OCI-LY1 (cell line): ENCODE measurements at regions not wholly inside any gene's neighbourhood (a gene's known extent, or its start where the extent isn't known, plus 50 kb on each side); places are given as distances from the start of the nearest gene placed in this dataset.

ENCODE experiments used
- H2AFZ ChIP-seq: fragments of 200-600 bp; sonication (generic), shearing (Covaris generic); 2 replicates; pipeline ENCODE4 v1.6.0; 2014; ENCODE audit warnings: antibody characterized with exemption, mild to moderate bottlenecking, low read length
- H3F3A ChIP-seq: fragments of 200-600 bp; sonication (generic), shearing (Covaris generic); 2 replicates; pipeline ENCODE4 v1.6.0; 2014; ENCODE audit warnings: mild to moderate bottlenecking, antibody characterized with exemption, low read length, moderate library complexity; ENCODE audit not compliant: insufficient read depth
- H3K27ac ChIP-seq: fragments of 200-600 bp; sonication (generic); 2 replicates; pipeline ENCODE4 v1.5.1; 2014; ENCODE audit warnings: low read length, mixed run types, mild to moderate bottlenecking, low read depth; ENCODE audit not compliant: poor library complexity, severe bottlenecking
- H3K27me3 ChIP-seq: fragments of 200-600 bp; sonication (generic); 2 replicates; pipeline ENCODE4 v1.6.0; 2014; ENCODE audit warnings: antibody characterized with exemption, mild to moderate bottlenecking, low read length, moderate library complexity; ENCODE audit not compliant: insufficient read depth
- H3K36me3 ChIP-seq: fragments of 200-600 bp; sonication (generic); 2 replicates; pipeline ENCODE4 v1.6.1; 2014; ENCODE audit warnings: mild to moderate bottlenecking, antibody characterized with exemption, low read length, moderate library complexity, mixed read lengths; ENCODE audit not compliant: insufficient read depth
- H3K4me1 ChIP-seq: fragments of 200-600 bp; sonication (generic); 2 replicates; pipeline ENCODE4 v1.5.1; 2014; ENCODE audit warnings: mild to moderate bottlenecking, low read length, moderate library complexity; ENCODE audit not compliant: insufficient read depth, severe bottlenecking
- H3K4me2 ChIP-seq: fragments of 200-600 bp; sonication (generic), shearing (Covaris generic); 2 replicates; pipeline ENCODE4 v1.6.1; 2014; ENCODE audit warnings: low read length
- H3K4me3 ChIP-seq: fragments of 200-600 bp; sonication (generic); 2 replicates; pipeline ENCODE4 v1.5.1; 2014; ENCODE audit warnings: low read length, low read depth, mild to moderate bottlenecking, mixed read lengths; ENCODE audit not compliant: poor library complexity, severe bottlenecking
- H3K79me2 ChIP-seq: fragments of 200-600 bp; shearing (Covaris generic); 2 replicates; pipeline ENCODE4 v1.6.1; 2016; ENCODE audit warnings: mixed run types, low read length, mixed read lengths; ENCODE audit not compliant: insufficient read depth
- H3K9ac ChIP-seq: fragments of 200-600 bp; sonication (generic), shearing (Covaris generic); 2 replicates; pipeline ENCODE4 v1.6.1; 2014; ENCODE audit warnings: mild to moderate bottlenecking, low read length, mixed read lengths
- H3K9me2 ChIP-seq: fragments of 200-600 bp; sonication (generic), shearing (Covaris generic); 2 replicates; pipeline ENCODE4 v1.6.1; 2014; ENCODE audit warnings: low read depth, mild to moderate bottlenecking, low read length, mixed read lengths
- H3K9me3 ChIP-seq: fragments of 200-600 bp; shearing (Covaris generic); 2 replicates; pipeline ENCODE4 v1.6.1; 2014; ENCODE audit warnings: low read length, mixed read lengths
- H4K20me1 ChIP-seq: fragments of 200-600 bp; sonication (generic), shearing (Covaris generic); 2 replicates; pipeline ENCODE4 v1.6.0; 2016; ENCODE audit warnings: mild to moderate bottlenecking, low read length; ENCODE audit not compliant: insufficient read depth
- CTCF ChIP-seq: fragments of 200-600 bp; sonication (generic), shearing (Covaris generic); IDR thresholded peaks from 2 replicates; pipeline ENCODE4 v1.5.1; 2017; ENCODE audit warnings: mild to moderate bottlenecking, antibody characterized with exemption, low read length, moderate library complexity, mixed read lengths
- EZH2 ChIP-seq: fragments of 200-600 bp; sonication (generic), shearing (Covaris generic); IDR thresholded peaks from 2 replicates; pipeline ENCODE4 v1.8.0; 2017; ENCODE audit warnings: borderline replicate concordance, mixed run types, mild to moderate bottlenecking, antibody characterized with exemption, low read length, moderate library complexity, mixed read lengths

GRCh38 chr4:54553001-54553400, 104.8 kb upstream of the KIT start:
- Histone ChIP-seq H3K27me3 (no peaks in the 10 kb centered on the region), H3K27ac (no peak overlapping the region), H3K4me1 (peaks cover under 1% of the 10 kb centered on the region), H3K4me2 (no peak overlapping the region), H3F3A (no peaks in the 10 kb centered on the region), H3K79me2 (no peaks in the 10 kb centered on the region), H3K4me3 (no peak overlapping the region), H3K9ac (no peak overlapping the region), H3K9me3 (no peaks in the 10 kb centered on the region), H3K36me3 (no peaks in the 10 kb centered on the region), H3K9me2 (no peaks in the 10 kb centered on the region), H4K20me1 (no peaks in the 10 kb centered on the region), H2AFZ (no peak overlapping the region)
- no peak for TF ChIP-seq EZH2
- TF ChIP-seq CTCF: no peak

- TF ChIP-seq CTCF: no peak
- TF ChIP-seq EZH2: no peak
- Histone ChIP-seq H3K9me3 (no peaks in the 10 kb centered on the region), H3K36me3 (no peaks in the 10 kb centered on the region), H3K27ac (no peak overlapping the region), H3K9ac (no peak overlapping the region), H3K4me2 (no peak overlapping the region), H3K4me1 (no peaks in the 10 kb centered on the region), H3K9me2 (no peaks in the 10 kb centered on the region), H4K20me1 (no peaks in the 10 kb centered on the region), H3K79me2 (no peaks in the 10 kb centered on the region), H3K4me3 (no peak overlapping the region), H2AFZ (no peak overlapping the region), H3K27me3 (no peaks in the 10 kb centered on the region), H3F3A (no peaks in the 10 kb centered on the region)
These were observed 103.3 kb upstream of the KIT start for GRCh38 chr4:54554339-54554990.

GRCh38 chr4:54556051-54556450, 101.7 kb upstream of the KIT start:
- Histone ChIP-seq H3K9me3 (no peaks in the 10 kb centered on the region), H3K36me3 (no peaks in the 10 kb centered on the region), H3K27ac (no peak overlapping the region), H4K20me1 (no peaks in the 10 kb centered on the region), H3K27me3 (no peaks in the 10 kb centered on the region), H3K9me2 (no peaks in the 10 kb centered on the region), H3K4me1 (no peaks in the 10 kb centered on the region), H3K4me3 (no peak overlapping the region), H2AFZ (no peak overlapping the region), H3K9ac (no peak overlapping the region), H3K4me2 (no peak overlapping the region), H3K79me2 (no peaks in the 10 kb centered on the region), H3F3A (no peaks in the 10 kb centered on the region)
- TF ChIP-seq CTCF (no peak), EZH2 (no peak)
